Neuronal stem cell (in vitro differentiated cells): ENCODE measurements at regions not wholly inside any gene's neighbourhood (a gene's known extent, or its start where the extent isn't known, plus 50 kb on each side); places are given as distances from the start of the nearest gene placed in this dataset.
A peak's percentile ranks its signal among the peaks of the same experiment; 100 is the strongest.

Experiments used
- DNase-seq: peaks from one replicate; pipeline ENCODE4 v3.0.0-alpha.2; 2013; ENCODE audit warnings: low spot score
- H2AFZ ChIP-seq: one replicate; pipeline ENCODE4 v1.6.1; 2013; ENCODE audit warnings: mild to moderate bottlenecking, low read length, inconsistent platforms
- H2AK5ac ChIP-seq: 2 replicates; pipeline ENCODE4 v1.6.1; 2013; ENCODE audit warnings: low read depth, mild to moderate bottlenecking, inconsistent platforms, low read length, moderate library complexity, mixed read lengths
- H2BK120ac ChIP-seq: 2 replicates; pipeline ENCODE4 v1.6.1; 2013; ENCODE audit warnings: low read depth, mild to moderate bottlenecking, inconsistent platforms, low read length, moderate library complexity, mixed read lengths
- H2BK12ac ChIP-seq: one replicate; pipeline ENCODE4 v1.6.1; 2013; ENCODE audit warnings: low read length, inconsistent platforms
- H2BK15ac ChIP-seq: 2 replicates; pipeline ENCODE4 v1.6.1; 2013; ENCODE audit warnings: mild to moderate bottlenecking, low read length, inconsistent platforms, mixed read lengths
- H2BK5ac ChIP-seq: one replicate; pipeline ENCODE4 v1.6.1; 2013; ENCODE audit warnings: inconsistent platforms, mild to moderate bottlenecking, low read length, moderate library complexity
- H3K14ac ChIP-seq: one replicate; pipeline ENCODE4 v1.6.1; 2013; ENCODE audit warnings: low read length, inconsistent platforms
- H3K18ac ChIP-seq: 2 replicates; pipeline ENCODE4 v1.6.1; 2013; ENCODE audit warnings: low read length, inconsistent platforms
- H3K23ac ChIP-seq: 2 replicates; pipeline ENCODE4 v1.6.1; 2013; ENCODE audit warnings: low read depth, mild to moderate bottlenecking, mixed read lengths, low read length, inconsistent platforms; ENCODE audit not compliant: poor library complexity
- H3K27ac ChIP-seq: replicated peaks from 3 replicates; pipeline ENCODE4 v1.5.1; 2013; ENCODE audit warnings: low read length, inconsistent platforms
- H3K27me3 ChIP-seq, 3 experiments: 2 replicates each; pipeline ENCODE4 v1.6.1; 2013; ENCODE audit warnings: low read length in 3 of 3, mild to moderate bottlenecking in 2 of 3, inconsistent platforms in 1 of 3, low read depth in 1 of 3, mixed read lengths in 1 of 3, moderate library complexity in 1 of 3; ENCODE audit not compliant: control insufficient read depth in 3 of 3, insufficient read depth in 3 of 3
- H3K36me3 ChIP-seq, 2 donors: replicated peaks in 1 of 2; 2 replicates each; pipeline ENCODE4 v1.6.1; 2013; ENCODE audit warnings: low read length in 2 of 2; ENCODE audit not compliant: control insufficient read depth in 2 of 2, insufficient read depth in 2 of 2
- H3K4ac ChIP-seq: 2 replicates; pipeline ENCODE4 v1.6.1; 2013; ENCODE audit warnings: inconsistent platforms, mild to moderate bottlenecking, low read length, moderate library complexity
- H3K4me1 ChIP-seq, 2 donors: 1 replicate in 1 of 2; 2 replicates in 1 of 2; pipeline ENCODE4 v1.6.1; 2013; ENCODE audit warnings: low read length in 2 of 2, low read depth in 1 of 2; ENCODE audit not compliant: control insufficient read depth in 2 of 2, insufficient read depth in 1 of 2
- H3K4me2 ChIP-seq: one replicate; pipeline ENCODE4 v1.6.1; 2013; ENCODE audit warnings: mild to moderate bottlenecking, low read length, inconsistent platforms; ENCODE audit not compliant: insufficient read depth, poor library complexity, severe bottlenecking
- H3K4me3 ChIP-seq, 2 donors: 2 replicates each; pipeline ENCODE4 v1.5.1; 2013; ENCODE audit warnings: low read length in 2 of 2, mild to moderate bottlenecking in 2 of 2, inconsistent platforms in 1 of 2, moderate library complexity in 1 of 2
- H3K79me1 ChIP-seq: one replicate; pipeline ENCODE4 v1.6.1; 2013; ENCODE audit warnings: low read depth, mild to moderate bottlenecking, inconsistent platforms, low read length, moderate library complexity
- H3K9ac ChIP-seq: one replicate; pipeline ENCODE4 v1.6.1; 2013; ENCODE audit warnings: mild to moderate bottlenecking, low read depth, low read length, inconsistent platforms; ENCODE audit not compliant: poor library complexity
- H3K9me3 ChIP-seq, 2 donors: replicated peaks in 1 of 2; 2 replicates each; pipeline versions ENCODE3 to v1.6.1; 2013; ENCODE audit warnings: low read length in 2 of 2, mild to moderate bottlenecking in 2 of 2, inconsistent platforms in 1 of 2, low read depth in 1 of 2, mixed read lengths in 1 of 2, moderate library complexity in 1 of 2; ENCODE audit not compliant: control insufficient read depth in 2 of 2, insufficient read depth in 1 of 2
- H4K8ac ChIP-seq: one replicate; pipeline ENCODE4 v1.6.1; 2013; ENCODE audit warnings: low read depth, mild to moderate bottlenecking, inconsistent platforms, low read length, moderate library complexity
- H4K91ac ChIP-seq: one replicate; pipeline ENCODE4 v1.6.1; 2013; ENCODE audit warnings: low read length, low read depth, mild to moderate bottlenecking, inconsistent platforms; ENCODE audit not compliant: poor library complexity
- WGBS, 2 donors: extraction: QIAGEN DNeasy Blood & Tissue Kit; methylation state at CpG; one replicate each; pipeline ENCODE4 v1.1.7; 2013; ENCODE audit warnings: missing lambda C conversion rate in 2 of 2, mixed read lengths in 1 of 2; ENCODE audit not compliant: insufficient read length in 2 of 2, insufficient replicate concordance in 1 of 2; ENCODE audit errors: extremely low coverage in 2 of 2; 5-methylcytosine and 5-hydroxymethylcytosine counted together

GRCh38 chr9:135258461-135258860 lies 171.0 kb downstream of the OLFM1 start:
- H2BK15ac ChIP-seq, result no peak overlapping the region
- no peak overlapping the region for H3K9ac ChIP-seq
- no peak overlapping the region for H2BK120ac ChIP-seq
- no peak overlapping the region for H3K23ac ChIP-seq
- no peaks in the 10 kb centered on the region for H3K9me3 ChIP-seq
- no peak overlapping the region for H3K18ac ChIP-seq
- H3K36me3 ChIP-seq, result no peaks in the 10 kb centered on the region
- H3K27me3 ChIP-seq, result peaks cover 0 to 11% (median 6%) of the 10 kb centered on the region in 3 experiments
- peaks cover 0 to 11% of the 10 kb centered on the region in 2 donors for H3K4me1 ChIP-seq
- no peak overlapping the region for H2AFZ ChIP-seq
- H4K8ac ChIP-seq, result no peak overlapping the region
- H3K79me1 ChIP-seq, result no peaks in the 10 kb centered on the region
- H2BK5ac ChIP-seq, result peak overlapping the region; percentile 35
- no CpG with 5 or more reads among the region's 23 CpGs for WGBS, 2 donors
- no peak overlapping the region for H2AK5ac ChIP-seq
- H3K4ac ChIP-seq, result no peak overlapping the region
- no peak overlapping the region for H2BK12ac ChIP-seq
- no peak overlapping the region for H3K27ac ChIP-seq
- no peak overlapping the region for H4K91ac ChIP-seq
- no peak overlapping the region for H3K4me3 ChIP-seq
- no peak overlapping the region for H3K4me2 ChIP-seq
- DNase-seq, result no peak
- no peak overlapping the region for H3K14ac ChIP-seq

- Histone ChIP-seq H3K9me3 (no peaks in the 10 kb centered on the region), H3K9ac (no peak overlapping the region)
- WGBS, 2 donors, result no CpG with 5 or more reads among the region's 19 CpGs
Measured at GRCh38 chr9:135259273-135259672, 171.8 kb downstream of the OLFM1 start.

GRCh38 chr9:135260221-135261180 lies 173.0 kb downstream of the OLFM1 start:
- Histone ChIP-seq H3K4ac (no peak overlapping the region), H2BK120ac (no peak overlapping the region), H2AFZ (no peak overlapping the region), H4K91ac (no peak overlapping the region), H4K8ac (peak overlapping the region; percentile 43), H3K18ac (peak overlapping the region; percentile 38), H3K79me1 (no peaks in the 10 kb centered on the region), H2BK5ac (no peak overlapping the region), H3K27me3 (peaks cover 0 to 3% (median 2%) of the 10 kb centered on the region in 3 experiments), H2BK15ac (no peak overlapping the region), H3K23ac (no peak overlapping the region), H2BK12ac (no peak overlapping the region), H3K27ac (no peak overlapping the region), H3K36me3 (no peaks in the 10 kb centered on the region), H3K4me2 (no peak overlapping the region), H3K4me1 (peaks cover 0 to 2% of the 10 kb centered on the region in 2 donors), H3K9ac (peak overlapping the region; percentile 76), H2AK5ac (peak overlapping the region; percentile 37), H3K14ac (peak overlapping the region; percentile 97), H3K4me3 (peak overlapping the region in 1 of 2 donors; percentile 35), H3K9me3 (no peaks in the 10 kb centered on the region)
- no CpG with 5 or more reads among the region's 35 CpGs for WGBS, 2 donors
- DNase-seq, result no peak

More at GRCh38 chr9:135259273-135259672, 171.8 kb downstream of the OLFM1 start:
- no peak overlapping the region for H2AFZ ChIP-seq
- no peak overlapping the region for H2BK120ac ChIP-seq
- H4K8ac ChIP-seq, result no peak overlapping the region
- H3K23ac ChIP-seq, result peak overlapping the region; percentile 43
- H3K36me3 ChIP-seq, result no peaks in the 10 kb centered on the region
- peaks cover 0 to 9% of the 10 kb centered on the region in 2 donors for H3K4me1 ChIP-seq
- no peak overlapping the region for H3K4me2 ChIP-seq
- no peak for DNase-seq
- H3K27me3 ChIP-seq, result peaks cover 0 to 5% (median 2%) of the 10 kb centered on the region in 3 experiments
- H4K91ac ChIP-seq, result no peak overlapping the region
- no peak overlapping the region for H3K4ac ChIP-seq
- H2BK12ac ChIP-seq, result no peak overlapping the region
- H2BK5ac ChIP-seq, result no peak overlapping the region
- H3K4me3 ChIP-seq, result no peak overlapping the region
- peak overlapping the region; percentile 46 for H2AK5ac ChIP-seq
- H3K79me1 ChIP-seq, result no peaks in the 10 kb centered on the region
- no peak overlapping the region for H2BK15ac ChIP-seq
- H3K27ac ChIP-seq, result no peak overlapping the region
- H3K18ac ChIP-seq, result no peak overlapping the region
- no peak overlapping the region for H3K14ac ChIP-seq

GRCh38 chr9:135262248-135262647 lies 174.8 kb downstream of the OLFM1 start:
- Histone ChIP-seq H2AFZ (no peak overlapping the region), H3K4me2 (no peak overlapping the region), H3K27me3 (peaks cover 0 to 21% (median 2%) of the 10 kb centered on the region in 3 experiments), H4K91ac (no peak overlapping the region), H3K14ac (peak overlapping the region; percentile 39), H2BK15ac (no peak overlapping the region), H3K9me3 (no peaks in the 10 kb centered on the region), H3K4me3 (no peak overlapping the region), H3K36me3 (no peaks in the 10 kb centered on the region), H3K23ac (no peak overlapping the region), H3K18ac (peak overlapping the region; percentile 50), H2BK12ac (no peak overlapping the region), H3K27ac (no peak overlapping the region), H3K79me1 (no peaks in the 10 kb centered on the region), H2AK5ac (peak overlapping the region; percentile 23), H3K9ac (no peak overlapping the region), H2BK5ac (no peak overlapping the region), H2BK120ac (no peak overlapping the region), H3K4me1 (no peaks in the 10 kb centered on the region), H3K4ac (no peak overlapping the region), H4K8ac (no peak overlapping the region)
- no CpG with 5 or more reads among the region's 7 CpGs for WGBS, 2 donors
- no peak for DNase-seq
